BJ (cell line): ENCODE measurements at regions not wholly inside any gene's neighbourhood (a gene's known extent, or its start where the extent isn't known, plus 50 kb on each side); places are given as distances from the start of the nearest gene placed in this dataset.
A peak's percentile ranks its signal among the peaks of the same experiment; 100 is the strongest.

Source experiments
- CTCF ChIA-PET: fragments of 350-600 bp; formaldehyde crosslinking; extraction: SDS; loops from one replicate; lab custom pipeline; 2021; ENCODE audit warnings: antibody characterized with exemption, inconsistent platforms; lab: Yijun Ruan, JAX
- POLR2A ChIA-PET: fragments of 300-600 bp; sonication (Branson Sonifier 250); formaldehyde crosslinking; extraction: SDS; loops from one replicate; lab custom pipeline; 2021; ENCODE audit warnings: antibody characterized with exemption; lab: Charles Lee
- DNase-seq: peaks from one replicate; pipeline ENCODE4 v3.0.0-alpha.2; 2011; ENCODE audit warnings: low read depth
- H3K27me3 ChIP-seq: 2 replicates; pipeline ENCODE4 v1.6.0; 2011; ENCODE audit warnings: low read length; ENCODE audit not compliant: control insufficient read depth, insufficient read depth
- H3K36me3 ChIP-seq: 2 replicates; pipeline ENCODE4 v1.5.1; 2011; ENCODE audit warnings: low read length; ENCODE audit not compliant: control insufficient read depth, insufficient read depth
- H3K4me3 ChIP-seq: 2 replicates; pipeline ENCODE4 v1.5.1; 2011; ENCODE audit warnings: low read depth, mild to moderate bottlenecking, control low read depth, low read length
- TF ChIP-seq, protein P1 (sequence below): IDR thresholded peaks from 2 replicates; pipeline ENCODE4 v1.5.1; 2011; ENCODE audit warnings: low read depth, mild to moderate bottlenecking, control low read depth, inconsistent platforms, low read length, moderate library complexity; ENCODE audit not compliant: insufficient read depth

DNA sequence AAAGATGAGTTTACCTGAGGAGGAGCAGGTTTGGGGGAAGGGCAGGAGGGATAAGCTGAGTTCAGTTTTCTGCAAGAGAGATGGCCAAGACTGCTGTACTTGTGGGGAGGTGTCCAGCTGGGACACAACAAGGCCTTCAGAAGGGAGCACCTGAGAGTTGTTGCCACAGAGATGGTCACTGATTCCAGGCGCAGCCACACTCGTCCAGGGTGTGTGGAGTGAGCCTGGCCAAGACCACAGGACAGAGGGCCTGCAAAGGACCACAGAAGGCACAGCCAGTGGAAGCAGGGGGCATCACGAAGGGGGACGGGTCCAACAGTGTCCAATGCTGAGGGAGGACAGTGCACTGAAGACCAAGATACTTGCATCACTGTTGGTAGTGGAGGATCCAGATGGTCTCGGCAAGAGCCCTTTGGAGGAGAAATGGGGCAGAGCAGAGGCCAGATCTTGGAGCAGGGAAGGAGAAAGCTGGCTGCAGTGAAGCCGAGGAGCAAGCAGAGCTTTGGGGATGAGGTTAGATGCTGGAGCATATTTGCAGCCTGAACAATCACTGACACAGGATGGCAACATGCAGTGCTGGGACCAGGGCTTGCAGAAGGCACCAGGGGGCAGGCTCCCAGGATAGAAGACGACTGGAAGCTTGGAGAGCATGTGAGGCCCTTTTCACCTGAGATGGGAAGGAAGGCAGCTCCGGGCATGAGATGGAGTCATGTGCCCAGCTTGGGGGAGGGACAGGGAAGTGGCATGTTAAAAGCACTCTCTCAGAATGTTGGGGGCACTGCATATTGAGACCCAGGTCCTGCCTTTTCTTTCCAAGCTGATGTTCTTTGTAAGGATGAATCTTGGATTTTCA, 214.0 kb downstream of the CYP26B1 start:
- TF ChIP-seq, protein P1, sequence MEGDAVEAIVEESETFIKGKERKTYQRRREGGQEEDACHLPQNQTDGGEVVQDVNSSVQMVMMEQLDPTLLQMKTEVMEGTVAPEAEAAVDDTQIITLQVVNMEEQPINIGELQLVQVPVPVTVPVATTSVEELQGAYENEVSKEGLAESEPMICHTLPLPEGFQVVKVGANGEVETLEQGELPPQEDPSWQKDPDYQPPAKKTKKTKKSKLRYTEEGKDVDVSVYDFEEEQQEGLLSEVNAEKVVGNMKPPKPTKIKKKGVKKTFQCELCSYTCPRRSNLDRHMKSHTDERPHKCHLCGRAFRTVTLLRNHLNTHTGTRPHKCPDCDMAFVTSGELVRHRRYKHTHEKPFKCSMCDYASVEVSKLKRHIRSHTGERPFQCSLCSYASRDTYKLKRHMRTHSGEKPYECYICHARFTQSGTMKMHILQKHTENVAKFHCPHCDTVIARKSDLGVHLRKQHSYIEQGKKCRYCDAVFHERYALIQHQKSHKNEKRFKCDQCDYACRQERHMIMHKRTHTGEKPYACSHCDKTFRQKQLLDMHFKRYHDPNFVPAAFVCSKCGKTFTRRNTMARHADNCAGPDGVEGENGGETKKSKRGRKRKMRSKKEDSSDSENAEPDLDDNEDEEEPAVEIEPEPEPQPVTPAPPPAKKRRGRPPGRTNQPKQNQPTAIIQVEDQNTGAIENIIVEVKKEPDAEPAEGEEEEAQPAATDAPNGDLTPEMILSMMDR, result peak; percentile 53
- Histone ChIP-seq H3K27me3 (no peaks in the 10 kb centered on the region), H3K36me3 (no peaks in the 10 kb centered on the region), H3K4me3 (no peak overlapping the region)
- CTCF ChIA-PET, result interaction anchor here (0.5 to 7.0 kb wide), 8 partner anchors 9 to 443 kb away, joined by 3 to 44 read pairs (median 4); no protein-coding TSS in a partner anchor
- DNase-seq, result no peak
- POLR2A ChIA-PET, result interaction anchor here (0.6 kb wide), 1 partner anchor 398 kb away, joined by 6 read pairs; no protein-coding TSS in a partner anchor

DNA sequence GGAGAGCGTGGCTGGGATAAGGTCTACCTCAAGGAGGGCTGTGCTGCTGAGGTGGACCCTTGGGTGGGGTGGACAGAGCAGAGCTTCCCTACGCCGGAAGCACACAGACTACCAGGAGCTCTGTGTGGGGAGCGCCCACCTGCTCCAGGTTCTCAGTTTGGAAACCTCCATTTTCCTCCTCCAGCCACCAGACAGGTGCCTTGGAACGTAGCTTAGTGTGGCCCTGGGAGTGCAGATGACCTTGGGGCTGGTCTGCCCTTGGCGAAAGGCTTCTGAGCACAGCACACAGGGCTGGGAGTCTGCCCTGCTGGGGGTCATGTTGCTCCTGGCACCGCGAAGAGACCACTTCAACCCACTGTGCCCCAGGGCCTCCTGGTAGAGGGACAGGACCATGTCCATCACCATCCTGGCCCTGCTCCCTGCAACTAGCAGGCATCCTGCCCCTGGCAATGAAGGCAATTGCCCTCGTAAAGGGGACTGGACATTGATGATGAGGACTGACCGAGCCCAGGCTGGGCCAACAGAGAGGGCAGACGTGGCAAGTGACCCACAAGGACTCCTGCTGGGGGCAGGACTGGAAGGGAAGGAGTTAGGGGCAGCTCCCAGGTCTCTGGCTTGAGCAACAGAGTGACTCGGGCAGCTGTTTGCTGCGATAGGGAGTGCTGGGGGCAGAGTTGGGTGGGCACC, 214.7 kb downstream of the CYP26B1 start:
- ChIA-PET POLR2A (no interaction called here), CTCF (interaction anchor here (1.0 to 7.0 kb wide), 6 partner anchors 8 to 218 kb away, joined by 3 to 44 read pairs (median 6); no protein-coding TSS in a partner anchor)
- no peak for DNase-seq
- Histone ChIP-seq H3K27me3 (no peaks in the 10 kb centered on the region), H3K4me3 (no peak overlapping the region), H3K36me3 (no peaks in the 10 kb centered on the region)
- TF ChIP-seq, protein P1, result no peak

DNA sequence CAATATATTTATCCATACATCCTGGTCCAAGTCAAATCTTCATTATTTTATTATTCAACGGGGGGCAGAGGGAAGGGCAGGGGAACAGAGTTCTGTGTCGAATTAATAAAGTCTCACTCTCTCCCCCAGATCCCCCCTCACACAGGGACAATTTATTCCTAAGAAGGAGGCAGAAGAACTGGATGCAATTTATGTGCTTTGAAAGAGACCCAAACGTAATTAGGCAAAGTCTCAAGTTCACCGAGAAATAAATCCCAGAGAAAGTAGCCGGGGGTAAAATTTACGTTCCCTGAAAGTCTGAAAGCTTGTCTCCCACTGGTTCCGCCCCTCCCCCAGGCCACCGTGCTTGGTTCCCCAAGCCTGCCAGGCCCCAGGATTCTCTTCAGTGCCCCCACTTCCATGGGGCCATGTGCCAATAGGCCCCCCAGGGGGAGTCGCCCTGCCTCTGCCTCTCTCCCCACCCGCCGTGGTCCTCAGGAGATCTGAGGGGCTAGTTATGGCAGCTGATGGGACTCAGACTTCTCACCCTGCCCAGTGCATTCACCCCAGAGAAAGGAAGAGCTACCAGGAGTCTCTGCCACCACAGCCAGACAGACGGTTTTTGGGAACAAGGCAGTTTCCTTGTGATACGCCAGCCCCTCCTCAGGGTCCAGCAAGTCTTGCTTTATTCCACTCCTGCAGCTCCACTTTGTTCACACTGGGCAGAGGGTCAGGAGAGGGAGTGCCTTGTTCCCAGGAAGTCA, 215.5 kb downstream of the CYP26B1 start:
- ChIA-PET POLR2A (no interaction called here), CTCF (interaction anchor here (1.0 to 1.8 kb wide), 3 partner anchors 34 to 127 kb away, joined by 4 to 7 read pairs (median 4); no protein-coding TSS in a partner anchor)
- H3K4me3 ChIP-seq, result no peak overlapping the region
- H3K36me3 ChIP-seq, result no peaks in the 10 kb centered on the region
- DNase-seq, result no peak
- TF ChIP-seq, protein P1, result no peak
- no peaks in the 10 kb centered on the region for H3K27me3 ChIP-seq

DNA sequence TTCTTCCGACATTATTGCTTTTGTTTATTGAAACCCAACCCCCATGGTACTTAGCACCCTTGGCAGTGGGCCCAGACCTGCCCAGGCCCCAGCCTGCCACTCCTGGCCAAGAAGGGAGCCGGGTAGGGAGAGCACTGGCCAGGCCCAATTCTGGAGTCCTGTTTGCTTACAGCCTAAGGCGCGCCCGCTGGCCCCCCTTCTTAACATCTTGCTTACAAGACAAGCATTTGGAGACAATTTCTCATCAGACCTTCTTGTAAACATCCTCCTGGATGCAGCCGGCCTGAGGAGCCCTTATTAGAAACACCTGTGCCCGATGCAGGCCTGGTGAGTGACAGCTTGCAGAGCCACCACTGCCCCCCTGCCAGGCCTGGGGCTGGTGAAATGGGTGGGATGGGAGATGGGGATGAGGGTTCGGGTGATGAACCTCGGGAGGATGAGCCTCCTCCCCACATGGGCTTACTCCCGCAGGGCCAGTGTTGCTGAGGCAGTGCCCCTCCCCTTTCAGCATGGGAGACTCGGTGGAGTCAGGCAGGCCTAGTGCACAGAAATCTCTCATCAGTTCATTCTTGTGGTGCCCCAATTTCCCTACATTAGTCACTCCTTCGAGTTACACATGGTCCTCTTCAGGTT, 217.5 kb downstream of the CYP26B1 start:
- TF ChIP-seq, protein P1, result no peak
- ChIA-PET POLR2A (no interaction called here), CTCF (interaction anchor here (0.9 to 1.0 kb wide), 2 partner anchors 9 to 132 kb away, joined by 3 read pairs; no protein-coding TSS in a partner anchor)
- H3K4me3 ChIP-seq, result no peak overlapping the region
- no peaks in the 10 kb centered on the region for H3K27me3 ChIP-seq
- H3K36me3 ChIP-seq, result no peaks in the 10 kb centered on the region
- peak; percentile 71 for DNase-seq
